Esophagus squamous epithelium (tissue), 4 donors: ENCODE measurements at regions not wholly inside any gene's neighbourhood (a gene's known extent, or its start where the extent isn't known, plus 50 kb on each side); places are given as distances from the start of the nearest gene placed in this dataset.

Experiments used
- POLR2A ChIP-seq, 4 donors: fragments of 450-650 bp; IDR thresholded peaks; one replicate each; pipeline ENCODE4 v1.6.1; 2017; ENCODE audit warnings: antibody characterized with exemption in 4 of 4, mild to moderate bottlenecking in 4 of 4, moderate library complexity in 3 of 4
- TF ChIP-seq, protein P1 (sequence below), 6 experiments: fragments of 450-650 bp in 4 of 6; fragments of 200-600 bp in 2 of 6; sonication (generic) in 2 of 6; IDR thresholded peaks; one replicate each; pipeline ENCODE4 v1.5.1; 2016 to 2019; ENCODE audit warnings: antibody characterized with exemption in 6 of 6, mild to moderate bottlenecking in 4 of 6, moderate library complexity in 4 of 6

DNA sequence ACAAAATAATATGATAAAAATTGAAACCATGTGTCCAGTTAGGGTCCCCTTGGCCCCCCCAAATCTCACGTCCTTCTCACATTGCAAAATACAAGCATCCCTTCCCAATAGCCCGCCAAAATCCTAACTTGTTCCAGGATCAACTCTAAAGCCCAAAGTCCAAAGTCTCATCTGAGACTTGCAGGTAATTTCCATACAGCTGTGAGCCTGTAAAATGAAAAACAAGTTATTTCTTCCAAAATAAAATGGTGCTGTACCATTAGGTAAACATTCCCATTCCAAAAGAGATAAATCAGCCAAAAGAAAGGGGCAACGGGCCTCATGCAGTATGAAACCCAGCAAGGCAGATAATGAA, 51.0 kb upstream of the COBL start:
- TF ChIP-seq, protein P1, sequence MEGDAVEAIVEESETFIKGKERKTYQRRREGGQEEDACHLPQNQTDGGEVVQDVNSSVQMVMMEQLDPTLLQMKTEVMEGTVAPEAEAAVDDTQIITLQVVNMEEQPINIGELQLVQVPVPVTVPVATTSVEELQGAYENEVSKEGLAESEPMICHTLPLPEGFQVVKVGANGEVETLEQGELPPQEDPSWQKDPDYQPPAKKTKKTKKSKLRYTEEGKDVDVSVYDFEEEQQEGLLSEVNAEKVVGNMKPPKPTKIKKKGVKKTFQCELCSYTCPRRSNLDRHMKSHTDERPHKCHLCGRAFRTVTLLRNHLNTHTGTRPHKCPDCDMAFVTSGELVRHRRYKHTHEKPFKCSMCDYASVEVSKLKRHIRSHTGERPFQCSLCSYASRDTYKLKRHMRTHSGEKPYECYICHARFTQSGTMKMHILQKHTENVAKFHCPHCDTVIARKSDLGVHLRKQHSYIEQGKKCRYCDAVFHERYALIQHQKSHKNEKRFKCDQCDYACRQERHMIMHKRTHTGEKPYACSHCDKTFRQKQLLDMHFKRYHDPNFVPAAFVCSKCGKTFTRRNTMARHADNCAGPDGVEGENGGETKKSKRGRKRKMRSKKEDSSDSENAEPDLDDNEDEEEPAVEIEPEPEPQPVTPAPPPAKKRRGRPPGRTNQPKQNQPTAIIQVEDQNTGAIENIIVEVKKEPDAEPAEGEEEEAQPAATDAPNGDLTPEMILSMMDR (IDR thresholded peaks at IDR 0.05): no peak
- no peak for TF ChIP-seq POLR2A (IDR thresholded peaks at IDR 0.05)
